ENCODE measurements at regions not wholly inside any gene's neighbourhood (a gene's known extent, or its start where the extent isn't known, plus 50 kb on each side); places are given as distances from the start of the nearest gene placed in this dataset.

GRCh38 chr3:59558906-59559720, 509.3 kb upstream of the CFAP20DC start:
- Histone ChIP-seq H3K79me2 (ENCODE audit: low read depth) (no peaks in the 10 kb centered on the region), H3K4me2 (peak overlapping the region; percentile 24), H3K9me2 (ENCODE audit: insufficient read depth) (no peaks in the 10 kb centered on the region; the same call in 1 of the 2 replicates), H3K4me3 (no peak overlapping the region), H3K4me1 (replicated peaks; ENCODE audit: insufficient read depth) (peaks cover 19% of the 10 kb centered on the region), H2AFZ (peak overlapping the region; percentile 72), H3K27ac (peak overlapping the region; percentile 89), H3K27me3 (ENCODE audit: insufficient read depth, low read depth) (no peaks in the 10 kb centered on the region), H3K36me3 (ENCODE audit: low read depth) (no peaks in the 10 kb centered on the region), H3K9me3 (ENCODE audit: insufficient read depth, low read depth) (no peaks in the 10 kb centered on the region), H3F3A (ENCODE audit: insufficient read depth, low read depth) (peaks cover 10% of the 10 kb centered on the region), H4K20me1 (ENCODE audit: insufficient read depth) (no peaks in the 10 kb centered on the region)
- POLR2A ChIA-PET (ENCODE audit: unreplicated experiment), result interaction anchor here (0.6 kb wide), 1 partner anchor 292 kb away, joined by 3 read pairs; no protein-coding TSS in a partner anchor
- TF ChIP-seq EZH2 (IDR thresholded peaks at IDR 0.05; ENCODE audit: low read depth) (no peak), CTCF (conservative IDR thresholded peaks at IDR 0.05) (no peak)
- CTCF ChIA-PET, result no interaction called here
- no peak for DNase-seq
- BruUV-seq (replicated peaks), result no TSS peak
- intact Hi-C loops (cut with micrococcal nuclease; ENCODE audit: unreplicated experiment), result no loop called here

GRCh38 chr3:59555593-59556315, 505.9 kb upstream of the CFAP20DC start:
- Histone ChIP-seq H3K79me2 (ENCODE audit: low read depth) (no peaks in the 10 kb centered on the region), H3K36me3 (ENCODE audit: low read depth) (no peaks in the 10 kb centered on the region), H3K4me3 (no peak overlapping the region), H4K20me1 (ENCODE audit: insufficient read depth) (no peaks in the 10 kb centered on the region), H3K9me3 (ENCODE audit: insufficient read depth, low read depth) (no peaks in the 10 kb centered on the region), H3F3A (ENCODE audit: insufficient read depth, low read depth) (peaks cover 10% of the 10 kb centered on the region), H3K4me2 (no peak overlapping the region), H3K27me3 (ENCODE audit: insufficient read depth, low read depth) (no peaks in the 10 kb centered on the region), H2AFZ (no peak overlapping the region), H3K9me2 (ENCODE audit: insufficient read depth) (no peaks in the 10 kb centered on the region; the same call in 1 of the 2 replicates), H3K27ac (no peak overlapping the region), H3K4me1 (replicated peaks; ENCODE audit: insufficient read depth) (peaks cover 19% of the 10 kb centered on the region)
- DNase-seq, result no peak
- intact Hi-C loops (cut with micrococcal nuclease; ENCODE audit: unreplicated experiment), result no loop called here
- TF ChIP-seq CTCF (conservative IDR thresholded peaks at IDR 0.05), result no peak
- ChIA-PET CTCF (no interaction called here), POLR2A (ENCODE audit: unreplicated experiment) (interaction anchor here (0.7 kb wide), 1 partner anchor 495 kb away, joined by 4 read pairs; no protein-coding TSS in a partner anchor)
- no TSS peak for BruUV-seq (replicated peaks)

- Histone ChIP-seq H2AFZ (no peak overlapping the region), H3K27ac (no peak overlapping the region), H3K9me3 (ENCODE audit: insufficient read depth, low read depth) (no peaks in the 10 kb centered on the region), H3K79me2 (ENCODE audit: low read depth) (no peaks in the 10 kb centered on the region), H3K9me2 (ENCODE audit: insufficient read depth) (no peaks in the 10 kb centered on the region; the same call in 1 of the 2 replicates), H3F3A (ENCODE audit: insufficient read depth, low read depth) (no peaks in the 10 kb centered on the region), H3K36me3 (ENCODE audit: low read depth) (no peaks in the 10 kb centered on the region), H4K20me1 (ENCODE audit: insufficient read depth) (no peaks in the 10 kb centered on the region), H3K4me3 (no peak overlapping the region), H3K27me3 (ENCODE audit: insufficient read depth, low read depth) (no peaks in the 10 kb centered on the region), H3K4me1 (replicated peaks; ENCODE audit: insufficient read depth) (0 out of 2 replicates have a peak, but pooled peaks cover 4% of the 10 kb centered on the region), H3K4me2 (no peak overlapping the region)
- no peak for DNase-seq
- POLR2A ChIA-PET (ENCODE audit: unreplicated experiment), result no interaction called here
- BruUV-seq (replicated peaks), result no TSS peak
- CTCF ChIA-PET, result no interaction called here
- intact Hi-C loops (cut with micrococcal nuclease; ENCODE audit: unreplicated experiment), result no loop called here
- no peak for TF ChIP-seq EZH2 (IDR thresholded peaks at IDR 0.05; ENCODE audit: low read depth)
- no peak for TF ChIP-seq CTCF (conservative IDR thresholded peaks at IDR 0.05)
These were observed 503.3 kb upstream of the CFAP20DC start for GRCh38 chr3:59553076-59553475.

Measured in PC-9 (cell line).